ENCODE measurements at regions not wholly inside any gene's neighbourhood (a gene's known extent, or its start where the extent isn't known, plus 50 kb on each side); places are given as distances from the start of the nearest gene placed in this dataset.

DNA sequence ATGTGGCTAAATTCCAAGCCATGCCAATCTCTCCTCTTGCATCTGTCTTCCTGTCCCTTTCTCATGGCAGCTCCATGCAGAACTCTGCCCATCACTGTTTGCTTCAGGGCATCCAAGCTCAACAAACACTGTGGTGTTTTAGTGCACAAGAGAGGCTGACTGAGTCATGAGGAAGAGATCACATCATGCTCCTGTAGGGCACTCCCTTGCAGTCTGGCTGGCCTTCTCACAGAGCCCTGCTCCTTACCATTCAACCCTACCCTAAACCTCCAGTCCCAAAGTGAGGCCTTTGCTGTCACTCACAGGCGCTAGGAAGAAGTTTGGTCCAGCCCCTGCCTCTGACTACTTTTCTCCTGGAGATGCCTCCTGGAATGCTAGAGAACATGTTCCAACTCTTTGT is 194.0 kb downstream of the LRATD1 start:
- ChIA-PET CTCF (ENCODE audit: partially characterized antibody) (interaction anchor here (1.0 kb wide), 1 partner anchor 78 kb away, joined by 5 read pairs; no protein-coding TSS in a partner anchor), POLR2A (ENCODE audit: partially characterized antibody) (no interaction called here)
- Histone ChIP-seq H3K79me2 (ENCODE audit: control insufficient read depth in 1 of 2, insufficient read depth in 2 of 2, low read length in 2 of 2) (no peaks in the 10 kb centered on the region), H3K4me3 (ENCODE audit: extremely low read depth in 1 of 4, insufficient read depth in 2 of 4, low read depth in 3 of 4, low read length in 4 of 4) (no peak overlapping the region), H4K20me1 (replicated peaks in 1 of 2; ENCODE audit: control insufficient read depth in 1 of 2, insufficient read depth in 2 of 2, low read length in 2 of 2) (no peaks in the 10 kb centered on the region), H3K56ac (replicated peaks; ENCODE audit: insufficient read length, low read depth, low read length) (no peak overlapping the region), H2AFZ (ENCODE audit: low read length) (no peak overlapping the region), H2BK20ac (ENCODE audit: low read length) (no peak overlapping the region), H3K79me1 (ENCODE audit: low read depth, low read length) (no peaks in the 10 kb centered on the region), H2BK5ac (ENCODE audit: low read depth, low read length) (no peak overlapping the region), H3K4ac (replicated peaks; ENCODE audit: insufficient read length, low read depth, low read length) (no peak overlapping the region), H3K9me3 (ENCODE audit: insufficient read depth in 2 of 2, low read depth in 1 of 2, low read length in 1 of 2) (no peaks in the 10 kb centered on the region), H2AK5ac (ENCODE audit: low read depth, low read length) (no peak overlapping the region), H2BK15ac (ENCODE audit: low read length) (no peak overlapping the region), H3K9ac (replicated peaks in 1 of 4; ENCODE audit: extremely low read depth in 1 of 4, low read depth in 3 of 4, low read length in 3 of 4) (no peak overlapping the region), H4K5ac (ENCODE audit: insufficient read length, low read depth, low read length) (no peak overlapping the region), H3K23ac (ENCODE audit: insufficient read length) (no peak overlapping the region), H3K18ac (ENCODE audit: extremely low read depth, low read length) (no peak overlapping the region), H3K4me2 (ENCODE audit: insufficient read depth in 1 of 2, low read depth in 2 of 2, low read length in 2 of 2) (no peak overlapping the region), H3K14ac (ENCODE audit: insufficient read length) (no peak overlapping the region), H3K23me2 (ENCODE audit: low read depth, low read length) (no peaks in the 10 kb centered on the region), H3K27me3 (replicated peaks in 1 of 4; ENCODE audit: control insufficient read depth in 3 of 4, extremely low read depth in 1 of 4, insufficient read depth in 3 of 4, low read length in 3 of 4) (no peaks in the 10 kb centered on the region; a peak in 1 of 7 replicates), H3K27ac (ENCODE audit: low read depth, low read length) (no peak overlapping the region), H4K8ac (ENCODE audit: extremely low read depth, insufficient read depth, low read length) (no peak overlapping the region), H2BK120ac (replicated peaks; ENCODE audit: low read depth, low read length) (no peak overlapping the region), H2BK12ac (ENCODE audit: low read depth, low read length) (no peak overlapping the region), H4K91ac (replicated peaks; ENCODE audit: insufficient read length, low read length) (no peak overlapping the region), H3K4me1 (replicated peaks in 1 of 4; ENCODE audit: control insufficient read depth in 3 of 4, insufficient read depth in 4 of 4, low read length in 3 of 4) (no peaks in the 10 kb centered on the region), H3K36me3 (ENCODE audit: control insufficient read depth in 2 of 4, insufficient read depth in 4 of 4, low read length in 3 of 4) (no peaks in the 10 kb centered on the region)
- WGBS, 2 experiments (ENCODE audit: extremely low coverage in 1 of 2, insufficient coverage in 1 of 2, insufficient read length in 1 of 2, insufficient replicate concordance in 2 of 2, low coverage in 1 of 2, low lambda C conversion rate in 2 of 2, missing lambda C conversion rate in 1 of 2), result 83% methylated on average over 1 of the region's 1 CpG; no CpG with 5 or more reads in 1 of the 2 experiments
- no peak for DNase-seq (ENCODE audit: low read depth in 1 of 2, low spot score in 2 of 2)
- TF ChIP-seq TAF7 (optimal IDR thresholded peaks at IDR 0.05; ENCODE audit: borderline replicate concordance, low read depth, low read length) (no peak), CREB1 (IDR thresholded peaks at IDR 0.05) (no peak)
- TF ChIP-seq, protein P1, sequence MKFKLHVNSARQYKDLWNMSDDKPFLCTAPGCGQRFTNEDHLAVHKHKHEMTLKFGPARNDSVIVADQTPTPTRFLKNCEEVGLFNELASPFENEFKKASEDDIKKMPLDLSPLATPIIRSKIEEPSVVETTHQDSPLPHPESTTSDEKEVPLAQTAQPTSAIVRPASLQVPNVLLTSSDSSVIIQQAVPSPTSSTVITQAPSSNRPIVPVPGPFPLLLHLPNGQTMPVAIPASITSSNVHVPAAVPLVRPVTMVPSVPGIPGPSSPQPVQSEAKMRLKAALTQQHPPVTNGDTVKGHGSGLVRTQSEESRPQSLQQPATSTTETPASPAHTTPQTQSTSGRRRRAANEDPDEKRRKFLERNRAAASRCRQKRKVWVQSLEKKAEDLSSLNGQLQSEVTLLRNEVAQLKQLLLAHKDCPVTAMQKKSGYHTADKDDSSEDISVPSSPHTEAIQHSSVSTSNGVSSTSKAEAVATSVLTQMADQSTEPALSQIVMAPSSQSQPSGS (IDR thresholded peaks at IDR 0.05; ENCODE audit: low read length), result no peak
- FAIRE-seq, result no peak
